Peyer's patch (tissue), 4 donors: ENCODE measurements at regions not wholly inside any gene's neighbourhood (a gene's known extent, or its start where the extent isn't known, plus 50 kb on each side); places are given as distances from the start of the nearest gene placed in this dataset.

Source experiments
- DNase-seq, 3 donors: peaks; one replicate each; pipeline ENCODE4 v3.0.0-alpha.2; 2017 to 2019
- H3K27ac ChIP-seq, 4 donors: fragments of 200-600 bp; sonication (generic); one replicate each; pipeline ENCODE4 v1.5.1; 2016 to 2019
- H3K27me3 ChIP-seq, 2 donors: fragments of 200-600 bp; sonication (generic); one replicate each; pipeline ENCODE4 v1.5.1; 2019
- H3K36me3 ChIP-seq, 3 donors: fragments of 200-600 bp; sonication (generic); one replicate each; pipeline ENCODE4 v1.5.1; 2016 to 2019
- H3K4me1 ChIP-seq, 4 donors: fragments of 200-600 bp; sonication (generic); one replicate each; pipeline ENCODE4 v1.5.1; 2016 to 2019
- H3K4me3 ChIP-seq, 4 donors: fragments of 200-600 bp; sonication (generic); 1 replicate in 3 of 4; 2 replicates in 1 of 4; pipeline ENCODE4 v1.5.1; 2016 to 2019; ENCODE audit warnings: mild to moderate bottlenecking in 1 of 4
- H3K9me3 ChIP-seq, 4 donors: fragments of 200-600 bp; sonication (generic); one replicate each; pipeline ENCODE4 v1.5.1; 2016 to 2019; ENCODE audit warnings: mild to moderate bottlenecking in 1 of 4
- POLR2A ChIP-seq, 2 donors: fragments of 450-650 bp; IDR thresholded peaks; one replicate each; pipeline ENCODE4 v1.5.1; 2017; ENCODE audit warnings: antibody characterized with exemption in 2 of 2, mild to moderate bottlenecking in 2 of 2, moderate library complexity in 2 of 2
- TF ChIP-seq, protein P1 (sequence below), 6 experiments: fragments of 450-650 bp in 4 of 6; fragments of 200-600 bp in 2 of 6; sonication (generic) in 1 of 6; IDR thresholded peaks; one replicate each; pipeline ENCODE4 v1.5.1; 2017 to 2019; ENCODE audit warnings: antibody characterized with exemption in 6 of 6, mild to moderate bottlenecking in 3 of 6, moderate library complexity in 1 of 6

DNA sequence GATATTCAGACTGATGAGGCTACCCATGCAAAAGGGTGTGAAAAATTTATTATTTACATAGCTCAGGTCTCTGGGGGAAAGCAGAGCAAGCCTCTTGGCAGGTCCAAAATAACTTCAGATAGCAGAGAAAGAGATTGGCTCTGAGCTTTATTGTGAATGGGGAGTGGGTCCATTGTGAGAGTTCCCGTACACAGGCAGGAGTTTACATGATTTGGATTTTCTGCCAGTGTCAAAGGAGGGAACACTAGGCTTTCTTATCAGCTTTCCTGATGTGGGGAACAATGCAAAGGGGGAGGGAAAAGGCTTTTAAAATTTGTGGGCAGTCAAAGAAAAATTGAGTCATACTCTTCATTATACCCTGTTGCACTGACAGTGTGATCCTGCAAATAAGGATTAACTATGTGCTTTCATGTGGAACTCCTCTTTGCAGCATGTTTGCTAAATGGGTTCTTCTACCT, 615.0 kb upstream of the RIOK2 start:
- Histone ChIP-seq H3K27me3 (no peaks in the 10 kb centered on the region), H3K27ac (no peak overlapping the region), H3K9me3 (no peaks in the 10 kb centered on the region), H3K4me1 (no peaks in the 10 kb centered on the region), H3K36me3 (no peaks in the 10 kb centered on the region), H3K4me3 (no peak overlapping the region)
- DNase-seq: no peak
- TF ChIP-seq POLR2A (IDR thresholded peaks at IDR 0.05): no peak
- TF ChIP-seq, protein P1, sequence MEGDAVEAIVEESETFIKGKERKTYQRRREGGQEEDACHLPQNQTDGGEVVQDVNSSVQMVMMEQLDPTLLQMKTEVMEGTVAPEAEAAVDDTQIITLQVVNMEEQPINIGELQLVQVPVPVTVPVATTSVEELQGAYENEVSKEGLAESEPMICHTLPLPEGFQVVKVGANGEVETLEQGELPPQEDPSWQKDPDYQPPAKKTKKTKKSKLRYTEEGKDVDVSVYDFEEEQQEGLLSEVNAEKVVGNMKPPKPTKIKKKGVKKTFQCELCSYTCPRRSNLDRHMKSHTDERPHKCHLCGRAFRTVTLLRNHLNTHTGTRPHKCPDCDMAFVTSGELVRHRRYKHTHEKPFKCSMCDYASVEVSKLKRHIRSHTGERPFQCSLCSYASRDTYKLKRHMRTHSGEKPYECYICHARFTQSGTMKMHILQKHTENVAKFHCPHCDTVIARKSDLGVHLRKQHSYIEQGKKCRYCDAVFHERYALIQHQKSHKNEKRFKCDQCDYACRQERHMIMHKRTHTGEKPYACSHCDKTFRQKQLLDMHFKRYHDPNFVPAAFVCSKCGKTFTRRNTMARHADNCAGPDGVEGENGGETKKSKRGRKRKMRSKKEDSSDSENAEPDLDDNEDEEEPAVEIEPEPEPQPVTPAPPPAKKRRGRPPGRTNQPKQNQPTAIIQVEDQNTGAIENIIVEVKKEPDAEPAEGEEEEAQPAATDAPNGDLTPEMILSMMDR (IDR thresholded peaks at IDR 0.05): no peak

GRCh38 chr5:97801461-97801860, 618.4 kb upstream of the RIOK2 start:
- TF ChIP-seq POLR2A (IDR thresholded peaks at IDR 0.05): no peak
- TF ChIP-seq, protein P1 (IDR thresholded peaks at IDR 0.05): no peak
- Histone ChIP-seq H3K4me3 (no peak overlapping the region), H3K27ac (no peak overlapping the region), H3K9me3 (no peaks in the 10 kb centered on the region), H3K36me3 (no peaks in the 10 kb centered on the region), H3K4me1 (no peaks in the 10 kb centered on the region), H3K27me3 (no peaks in the 10 kb centered on the region)
- DNase-seq: no peak

DNA sequence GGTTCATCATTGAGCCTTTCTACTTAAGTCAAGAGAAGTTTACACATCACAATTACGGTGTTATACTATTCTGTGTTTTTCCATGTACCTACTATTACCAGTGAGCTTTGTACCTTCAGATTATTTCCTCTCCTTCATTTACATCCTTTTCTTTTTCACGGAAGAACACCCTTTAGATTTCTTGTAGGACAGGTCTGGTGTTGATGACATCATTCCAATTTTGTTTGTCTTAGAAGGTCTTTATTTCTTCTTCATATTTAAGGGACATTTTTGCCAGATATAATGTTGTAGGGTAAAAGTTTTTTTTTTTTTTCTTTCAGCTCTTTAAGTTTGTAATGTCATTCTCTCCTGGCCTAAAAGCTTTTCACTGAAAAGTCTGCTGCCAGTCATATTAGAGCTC, 637.1 kb upstream of the RIOK2 start:
- Histone ChIP-seq H3K27me3 (no peaks in the 10 kb centered on the region), H3K36me3 (no peaks in the 10 kb centered on the region), H3K9me3 (no peaks in the 10 kb centered on the region), H3K4me1 (no peaks in the 10 kb centered on the region), H3K4me3 (no peak overlapping the region), H3K27ac (no peak overlapping the region)
- DNase-seq: no peak
- TF ChIP-seq, protein P1 (IDR thresholded peaks at IDR 0.05): no peak
- TF ChIP-seq POLR2A (IDR thresholded peaks at IDR 0.05): no peak

DNA sequence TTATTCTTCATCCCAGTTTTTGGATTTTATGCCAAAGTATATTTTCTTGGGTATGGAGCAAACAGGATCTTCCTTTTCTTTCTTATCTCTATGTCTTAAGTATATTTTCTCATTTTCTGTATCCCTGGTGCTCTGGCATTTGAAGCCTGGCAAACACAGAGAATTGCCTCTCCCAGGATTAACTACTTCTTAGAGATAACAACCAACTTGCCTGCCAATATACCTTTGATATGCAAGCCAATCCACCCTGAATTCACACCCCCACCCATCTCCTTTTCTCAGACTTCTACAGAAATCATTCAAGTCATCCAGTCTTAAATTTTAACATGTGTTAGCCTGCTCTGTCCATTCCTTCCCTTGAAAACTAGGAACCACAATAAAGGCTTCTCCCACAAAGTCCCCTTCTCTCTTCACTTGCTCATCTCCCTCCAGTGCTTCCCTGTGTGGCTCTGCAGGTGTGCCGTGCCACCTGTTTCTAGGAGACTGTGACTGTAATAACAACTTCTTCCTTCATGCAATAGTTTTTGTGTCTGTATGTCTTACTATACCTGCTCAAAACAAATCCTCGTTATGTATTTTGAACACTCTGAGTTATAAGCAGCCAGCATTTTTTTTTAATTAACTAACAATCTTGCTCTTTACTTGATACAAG, 649.7 kb upstream of the RIOK2 start:
- Histone ChIP-seq H3K4me3 (no peak overlapping the region), H3K36me3 (no peaks in the 10 kb centered on the region), H3K27ac (no peak overlapping the region), H3K9me3 (no peaks in the 10 kb centered on the region), H3K27me3 (no peaks in the 10 kb centered on the region), H3K4me1 (no peaks in the 10 kb centered on the region)
- DNase-seq: no peak
- TF ChIP-seq POLR2A (IDR thresholded peaks at IDR 0.05): no peak
- TF ChIP-seq, protein P1 (IDR thresholded peaks at IDR 0.05): no peak

- TF ChIP-seq, protein P1 (IDR thresholded peaks at IDR 0.05): no peak
- TF ChIP-seq POLR2A (IDR thresholded peaks at IDR 0.05): no peak
- Histone ChIP-seq H3K36me3 (no peaks in the 10 kb centered on the region), H3K9me3 (no peaks in the 10 kb centered on the region), H3K27ac (no peak overlapping the region), H3K4me3 (no peak overlapping the region), H3K27me3 (no peaks in the 10 kb centered on the region), H3K4me1 (no peaks in the 10 kb centered on the region)
- no peak for DNase-seq
These were observed 651.5 kb upstream of the RIOK2 start for GRCh38 chr5:97834561-97834960.

DNA sequence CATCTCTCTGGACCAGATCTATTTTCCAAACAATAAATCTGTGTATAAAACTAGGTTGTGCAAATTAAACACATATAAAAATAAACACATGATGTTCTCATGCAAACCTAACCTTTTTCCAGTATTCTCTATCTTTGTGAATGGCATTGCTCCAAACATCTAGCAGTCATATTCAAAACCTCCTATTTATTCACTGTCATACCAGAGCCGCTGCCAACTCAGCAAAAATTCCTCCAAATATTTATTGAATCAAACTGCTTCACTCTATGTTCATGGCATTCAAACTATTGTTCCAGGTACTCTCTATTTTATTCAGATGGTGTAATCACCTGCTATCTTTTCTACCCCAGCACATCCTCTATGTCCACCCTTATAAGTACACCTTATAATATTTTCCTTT, 652.1 kb upstream of the RIOK2 start:
- H3K4me1 ChIP-seq: no peaks in the 10 kb centered on the region
- H3K27me3 ChIP-seq: no peaks in the 10 kb centered on the region
- H3K4me3 ChIP-seq: no peak overlapping the region
- H3K9me3 ChIP-seq: no peaks in the 10 kb centered on the region
- no peaks in the 10 kb centered on the region for H3K36me3 ChIP-seq
- no peak for DNase-seq
- H3K27ac ChIP-seq: no peak overlapping the region
- no peak for TF ChIP-seq POLR2A (IDR thresholded peaks at IDR 0.05)
